Glutamatergic neuron (in vitro differentiated cells): ENCODE measurements at regions not wholly inside any gene's neighbourhood (a gene's known extent, or its start where the extent isn't known, plus 50 kb on each side); places are given as distances from the start of the nearest gene placed in this dataset.

Source experiments
- DNase-seq: peaks from one replicate; pipeline ENCODE4 v3.0.0; 2022
- H3K27ac Mint-ChIP-seq: one replicate; pipeline ENCODE4 v1.8.0; 2020; ENCODE audit warnings: mild to moderate bottlenecking, mixed read lengths, inconsistent platforms; ENCODE audit not compliant: unreplicated experiment
- H3K27me3 Mint-ChIP-seq: one replicate; pipeline ENCODE4 v1.8.0; 2020; ENCODE audit warnings: mild to moderate bottlenecking, moderate library complexity, mixed read lengths, inconsistent platforms; ENCODE audit not compliant: unreplicated experiment
- H3K36me3 Mint-ChIP-seq: one replicate; pipeline ENCODE4 v1.8.0; 2020; ENCODE audit warnings: mild to moderate bottlenecking, mixed read lengths, inconsistent platforms; ENCODE audit not compliant: unreplicated experiment
- H3K4me1 Mint-ChIP-seq: one replicate; pipeline ENCODE4 v1.8.0; 2020; ENCODE audit warnings: mild to moderate bottlenecking, low read depth, mixed read lengths, inconsistent platforms; ENCODE audit not compliant: unreplicated experiment
- H3K4me3 Mint-ChIP-seq: one replicate; pipeline ENCODE4 v1.8.0; 2020; ENCODE audit warnings: mild to moderate bottlenecking, mixed read lengths, inconsistent platforms; ENCODE audit not compliant: unreplicated experiment
- H3K9me3 Mint-ChIP-seq: one replicate; pipeline ENCODE4 v1.8.0; 2020; ENCODE audit warnings: mild to moderate bottlenecking, moderate library complexity, mixed read lengths, inconsistent platforms; ENCODE audit not compliant: unreplicated experiment
- CTCF ChIP-seq: fragments of 200-600 bp; sonication (generic); IDR thresholded peaks from one replicate; pipeline ENCODE4 v1.5.0; 2021; ENCODE audit not compliant: partially characterized antibody, unreplicated experiment

GRCh38 chr14:65237023-65237814, 134.9 kb upstream of the MAX start:
- H3K4me1 Mint-ChIP-seq = peaks cover 6% of the 10 kb centered on the region
- H3K9me3 Mint-ChIP-seq = peaks cover 5% of the 10 kb centered on the region
- DNase-seq = no peak
- no peaks in the 10 kb centered on the region for H3K36me3 Mint-ChIP-seq
- H3K27me3 Mint-ChIP-seq = peaks cover 2% of the 10 kb centered on the region
- TF ChIP-seq CTCF = no peak
- H3K4me3 Mint-ChIP-seq = no peak overlapping the region
- H3K27ac Mint-ChIP-seq = no peak overlapping the region

- no peak overlapping the region for H3K4me3 Mint-ChIP-seq
Observed at GRCh38 chr14:65237941-65238340, 135.6 kb upstream of the MAX start.

GRCh38 chr14:65238456-65238855, 136.1 kb upstream of the MAX start:
- Mint-ChIP-seq H3K4me1 (peaks cover 6% of the 10 kb centered on the region), H3K9me3 (peaks cover 5% of the 10 kb centered on the region), H3K36me3 (no peaks in the 10 kb centered on the region), H3K27ac (no peak overlapping the region), H3K4me3 (no peak overlapping the region), H3K27me3 (peaks cover 2% of the 10 kb centered on the region)
- DNase-seq = no peak
- no peak for TF ChIP-seq CTCF

More at GRCh38 chr14:65237941-65238340, 135.6 kb upstream of the MAX start:
- no peak for TF ChIP-seq CTCF
- no peak for DNase-seq
- Mint-ChIP-seq H3K4me1 (peaks cover 6% of the 10 kb centered on the region), H3K27me3 (peaks cover 2% of the 10 kb centered on the region), H3K27ac (no peak overlapping the region), H3K36me3 (no peaks in the 10 kb centered on the region), H3K9me3 (peaks cover 5% of the 10 kb centered on the region)

GRCh38 chr14:65239143-65239937, 137.0 kb upstream of the MAX start:
- H3K36me3 Mint-ChIP-seq = no peaks in the 10 kb centered on the region
- H3K4me3 Mint-ChIP-seq = no peak overlapping the region
- no peak for TF ChIP-seq CTCF
- peaks cover 1% of the 10 kb centered on the region for H3K9me3 Mint-ChIP-seq
- H3K27ac Mint-ChIP-seq = no peak overlapping the region
- H3K27me3 Mint-ChIP-seq = peaks cover 2% of the 10 kb centered on the region
- peaks cover 6% of the 10 kb centered on the region for H3K4me1 Mint-ChIP-seq
- DNase-seq = no peak

GRCh38 chr14:65239938-65240296, 137.6 kb upstream of the MAX start:
- no peak overlapping the region for H3K27ac Mint-ChIP-seq
- no peak overlapping the region for H3K4me3 Mint-ChIP-seq
- H3K27me3 Mint-ChIP-seq = peaks cover 2% of the 10 kb centered on the region
- peaks cover 6% of the 10 kb centered on the region for H3K4me1 Mint-ChIP-seq
- no peak for TF ChIP-seq CTCF
- DNase-seq = no peak
- H3K36me3 Mint-ChIP-seq = no peaks in the 10 kb centered on the region
- H3K9me3 Mint-ChIP-seq = peaks cover 1% of the 10 kb centered on the region
